Islet of Langerhans (tissue), 1 donor: ENCODE measurements at regions not wholly inside any gene's neighbourhood (a gene's known extent, or its start where the extent isn't known, plus 50 kb on each side); places are given as distances from the start of the nearest gene placed in this dataset.

ENCODE experiments used
- FAIRE-seq: peaks from one replicate; lab custom pipeline; 2011; peaks lifted over from hg19 to GRCh38; lab: Jason Lieb, UNC

- FAIRE-seq = no peak
These were observed 328.6 kb downstream of the ENC1 start for GRCh38 chr5:74311961-74312360.

GRCh38 chr5:74310997-74311930 is 329.3 kb downstream of the ENC1 start:
- no peak for FAIRE-seq

- FAIRE-seq = no peak
These were observed 330.1 kb downstream of the ENC1 start for GRCh38 chr5:74310386-74310785.

GRCh38 chr5:74309050-74309449 is 331.5 kb downstream of the ENC1 start:
- no peak for FAIRE-seq

GRCh38 chr5:74306845-74307244 is 333.7 kb downstream of the ENC1 start:
- no peak for FAIRE-seq

GRCh38 chr5:74304536-74304935 is 336.0 kb downstream of the ENC1 start:
- no peak for FAIRE-seq

- no peak for FAIRE-seq
These were observed 336.9 kb downstream of the ENC1 start for GRCh38 chr5:74303578-74303977.

- FAIRE-seq = no peak
These were observed 339.0 kb downstream of the ENC1 start for GRCh38 chr5:74301576-74301975.

- FAIRE-seq = no peak
These were observed 339.6 kb downstream of the ENC1 start for GRCh38 chr5:74300808-74301389.

- no peak for FAIRE-seq
These were observed 340.7 kb downstream of the ENC1 start for GRCh38 chr5:74299833-74300232.

GRCh38 chr5:74296685-74297408 is 343.7 kb downstream of the ENC1 start:
- no peak for FAIRE-seq

- no peak for FAIRE-seq
These were observed 344.9 kb downstream of the ENC1 start for GRCh38 chr5:74295676-74296075.

GRCh38 chr5:74295141-74295540 is 345.4 kb downstream of the ENC1 start:
- FAIRE-seq = no peak

GRCh38 chr5:74294231-74294705 is 346.3 kb downstream of the ENC1 start:
- FAIRE-seq = no peak

GRCh38 chr5:74293182-74293581 is 347.3 kb downstream of the ENC1 start:
- FAIRE-seq = no peak

- FAIRE-seq = no peak
These were observed 349.8 kb downstream of the ENC1 start for GRCh38 chr5:74290634-74291241.

- FAIRE-seq = no peak
These were observed 350.8 kb downstream of the ENC1 start for GRCh38 chr5:74289691-74290090.

- no peak for FAIRE-seq
These were observed 351.3 kb downstream of the ENC1 start for GRCh38 chr5:74289238-74289637.

- no peak for FAIRE-seq
These were observed 351.9 kb downstream of the ENC1 start for GRCh38 chr5:74288448-74289108.

GRCh38 chr5:74288038-74288437 is 352.5 kb downstream of the ENC1 start:
- no peak for FAIRE-seq

- FAIRE-seq = no peak
These were observed 353.5 kb downstream of the ENC1 start for GRCh38 chr5:74286734-74287695.
